ENCODE measurements at regions not wholly inside any gene's neighbourhood (a gene's known extent, or its start where the extent isn't known, plus 50 kb on each side); places are given as distances from the start of the nearest gene placed in this dataset.

DNA sequence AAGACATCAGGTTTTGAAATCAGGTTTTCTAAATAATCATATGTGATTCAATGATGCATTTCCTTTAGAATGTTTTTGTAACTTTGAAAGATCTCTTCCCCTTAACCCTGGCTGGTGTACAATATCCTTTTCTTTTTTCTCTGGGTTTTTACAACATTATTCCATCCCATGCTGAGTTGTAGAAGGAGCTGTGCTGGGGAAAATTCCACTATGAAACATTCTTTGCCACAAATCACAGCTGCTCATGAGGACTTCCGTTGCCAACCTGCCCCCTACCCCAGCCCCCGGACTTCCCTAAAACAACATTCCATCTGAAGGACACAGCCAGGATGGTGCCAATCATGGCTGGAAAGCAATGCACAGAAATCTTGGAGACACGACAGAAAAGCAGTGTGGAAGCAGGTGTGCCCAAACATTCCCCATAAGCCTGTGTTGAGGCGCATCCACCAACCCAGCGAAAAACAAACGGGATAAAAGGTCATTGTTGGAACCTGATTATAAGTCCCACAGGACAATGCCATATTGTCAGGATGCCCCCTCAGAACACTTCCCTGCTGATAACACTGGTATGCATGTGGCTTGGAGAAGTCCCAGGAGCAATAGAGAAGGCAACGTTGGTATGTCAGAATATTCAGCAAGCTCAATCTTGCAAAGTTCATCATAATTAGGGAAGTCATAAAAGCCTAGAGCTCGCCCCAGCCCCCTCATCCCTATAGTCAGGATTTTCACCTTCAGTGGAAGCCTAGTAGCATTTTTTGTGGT lies 475.0 kb downstream of the HS3ST3B1 start:
- TF ChIP-seq, protein P1, sequence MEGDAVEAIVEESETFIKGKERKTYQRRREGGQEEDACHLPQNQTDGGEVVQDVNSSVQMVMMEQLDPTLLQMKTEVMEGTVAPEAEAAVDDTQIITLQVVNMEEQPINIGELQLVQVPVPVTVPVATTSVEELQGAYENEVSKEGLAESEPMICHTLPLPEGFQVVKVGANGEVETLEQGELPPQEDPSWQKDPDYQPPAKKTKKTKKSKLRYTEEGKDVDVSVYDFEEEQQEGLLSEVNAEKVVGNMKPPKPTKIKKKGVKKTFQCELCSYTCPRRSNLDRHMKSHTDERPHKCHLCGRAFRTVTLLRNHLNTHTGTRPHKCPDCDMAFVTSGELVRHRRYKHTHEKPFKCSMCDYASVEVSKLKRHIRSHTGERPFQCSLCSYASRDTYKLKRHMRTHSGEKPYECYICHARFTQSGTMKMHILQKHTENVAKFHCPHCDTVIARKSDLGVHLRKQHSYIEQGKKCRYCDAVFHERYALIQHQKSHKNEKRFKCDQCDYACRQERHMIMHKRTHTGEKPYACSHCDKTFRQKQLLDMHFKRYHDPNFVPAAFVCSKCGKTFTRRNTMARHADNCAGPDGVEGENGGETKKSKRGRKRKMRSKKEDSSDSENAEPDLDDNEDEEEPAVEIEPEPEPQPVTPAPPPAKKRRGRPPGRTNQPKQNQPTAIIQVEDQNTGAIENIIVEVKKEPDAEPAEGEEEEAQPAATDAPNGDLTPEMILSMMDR (IDR thresholded peaks at IDR 0.05): no peak
- TF ChIP-seq POLR2A (IDR thresholded peaks at IDR 0.05): no peak
